A673 (cell line): ENCODE measurements at regions not wholly inside any gene's neighbourhood (a gene's known extent, or its start where the extent isn't known, plus 50 kb on each side); places are given as distances from the start of the nearest gene placed in this dataset.

Source experiments
- BruUV-seq: library from RNA; stranded (reverse); fragments of 400-500 nt; replicated peaks from 2 replicates; lab custom pipeline; 2021; lab: Mats Ljungman, UMichigan
- CTCF ChIA-PET: fragments of 300-600 bp; sonication (Branson Sonifier 250); formaldehyde crosslinking; loops from one replicate; lab custom pipeline; 2022; ENCODE audit warnings: antibody characterized with exemption; lab: Charles Lee
- POLR2A ChIA-PET: fragments of 300-600 bp; sonication (Branson Sonifier 250); formaldehyde crosslinking; loops from one replicate; lab custom pipeline; 2022; ENCODE audit warnings: antibody characterized with exemption; ENCODE audit not compliant: low non-redundant PET; lab: Charles Lee
- DNase-seq: peaks from one replicate; pipeline ENCODE4 v3.0.0-alpha.2; 2015; ENCODE audit warnings: low spot score
- H3K27ac ChIP-seq: fragments of 200-600 bp; sonication (generic); 2 replicates; pipeline ENCODE4 v1.5.1; 2016; ENCODE audit warnings: mixed run types, low read depth, mild to moderate bottlenecking, mixed read lengths, antibody characterized with exemption, low read length; ENCODE audit not compliant: poor library complexity, severe bottlenecking
- H3K27me3 ChIP-seq: fragments of 200-600 bp; sonication (generic); replicated peaks from 2 replicates; pipeline ENCODE4 v1.6.1; 2017; ENCODE audit warnings: mixed run types, low read depth, mild to moderate bottlenecking, mixed read lengths, antibody characterized with exemption, low read length; ENCODE audit not compliant: insufficient read depth, poor library complexity
- H3K36me3 ChIP-seq: fragments of 200-600 bp; sonication (generic); 2 replicates; pipeline ENCODE4 v1.6.1; 2016; ENCODE audit warnings: mixed run types, mild to moderate bottlenecking, mixed read lengths, antibody characterized with exemption, low read length; ENCODE audit not compliant: insufficient read depth, poor library complexity, severe bottlenecking
- H3K4me1 ChIP-seq: fragments of 200-600 bp; sonication (generic); 2 replicates; pipeline ENCODE4 v1.6.1; 2017; ENCODE audit warnings: mixed run types, mild to moderate bottlenecking, mixed read lengths, antibody characterized with exemption, low read length; ENCODE audit not compliant: insufficient read depth, poor library complexity, severe bottlenecking
- H3K4me3 ChIP-seq: fragments of 200-600 bp; sonication (generic); 2 replicates; pipeline ENCODE4 v1.5.1; 2016; ENCODE audit warnings: low read depth, mixed run types, mild to moderate bottlenecking, mixed read lengths, low read length; ENCODE audit not compliant: poor library complexity, severe bottlenecking
- H3K9me3 ChIP-seq: fragments of 200-600 bp; sonication (generic); 2 replicates; pipeline ENCODE4 v1.6.1; 2016; ENCODE audit warnings: mixed run types, low read depth, mild to moderate bottlenecking, mixed read lengths, antibody characterized with exemption, low read length; ENCODE audit not compliant: poor library complexity, severe bottlenecking
- CTCF ChIP-seq: fragments of 300-800, 200-600 bp; sonication (generic); conservative IDR thresholded peaks from 2 replicates; pipeline ENCODE4 v1.5.1; 2017; ENCODE audit warnings: low read depth, mild to moderate bottlenecking, antibody characterized with exemption, low read length, moderate library complexity, mixed read lengths
- EZH2 ChIP-seq: fragments of 200-600 bp; sonication (generic); IDR thresholded peaks from 2 replicates; pipeline ENCODE4 v1.6.1; 2017; ENCODE audit warnings: borderline replicate concordance, low read depth, mild to moderate bottlenecking, mixed read lengths, antibody characterized with exemption, low read length; ENCODE audit not compliant: poor library complexity, severe bottlenecking
- intact Hi-C: fragments of 100-400 bp; cut with micrococcal nuclease; formaldehyde crosslinking; loops from one replicate; pipeline ENCODE4 v1.10.0; 2022; ENCODE audit not compliant: unreplicated experiment

GRCh38 chr3:157775446-157775845, 272.2 kb upstream of the VEPH1 start:
- Histone ChIP-seq H3K27me3 (no peaks in the 10 kb centered on the region), H3K4me3 (no peak overlapping the region), H3K36me3 (no peaks in the 10 kb centered on the region), H3K9me3 (no peaks in the 10 kb centered on the region), H3K4me1 (no peaks in the 10 kb centered on the region), H3K27ac (no peak overlapping the region)
- ChIA-PET POLR2A (no interaction called here), CTCF (no interaction called here)
- intact Hi-C loops = no loop called here
- TF ChIP-seq EZH2 = no peak
- TF ChIP-seq CTCF = no peak
- BruUV-seq = no TSS peak
- no peak for DNase-seq

GRCh38 chr3:157769378-157769777, 266.2 kb upstream of the VEPH1 start:
- Histone ChIP-seq H3K36me3 (no peaks in the 10 kb centered on the region), H3K27ac (no peak overlapping the region), H3K4me1 (no peaks in the 10 kb centered on the region), H3K9me3 (no peaks in the 10 kb centered on the region), H3K4me3 (no peak overlapping the region), H3K27me3 (no peaks in the 10 kb centered on the region)
- ChIA-PET CTCF (no interaction called here), POLR2A (no interaction called here)
- intact Hi-C loops = no loop called here
- BruUV-seq = no TSS peak
- DNase-seq = no peak
- TF ChIP-seq EZH2 (no peak), CTCF (no peak)

GRCh38 chr3:157767607-157768006, 264.4 kb upstream of the VEPH1 start:
- Histone ChIP-seq H3K27ac (no peak overlapping the region), H3K27me3 (no peaks in the 10 kb centered on the region), H3K36me3 (no peaks in the 10 kb centered on the region), H3K4me3 (no peak overlapping the region), H3K4me1 (no peaks in the 10 kb centered on the region), H3K9me3 (no peaks in the 10 kb centered on the region)
- CTCF ChIA-PET = no interaction called here
- POLR2A ChIA-PET = no interaction called here
- intact Hi-C loops = no loop called here
- BruUV-seq = no TSS peak
- TF ChIP-seq CTCF = no peak
- DNase-seq = no peak
